GM12891 (cell line): ENCODE measurements at regions not wholly inside any gene's neighbourhood (a gene's known extent, or its start where the extent isn't known, plus 50 kb on each side); places are given as distances from the start of the nearest gene placed in this dataset.

Experiments
- POLR2A ChIP-seq: IDR thresholded peaks from 2 replicates; pipeline ENCODE4 v1.6.1; 2011; ENCODE audit warnings: low read depth, low read length, control low read depth
- POLR2AphosphoS5 ChIP-seq: IDR thresholded peaks from 2 replicates; pipeline ENCODE4 v1.6.1; 2011; ENCODE audit warnings: low read depth, low read length, control low read depth

DNA sequence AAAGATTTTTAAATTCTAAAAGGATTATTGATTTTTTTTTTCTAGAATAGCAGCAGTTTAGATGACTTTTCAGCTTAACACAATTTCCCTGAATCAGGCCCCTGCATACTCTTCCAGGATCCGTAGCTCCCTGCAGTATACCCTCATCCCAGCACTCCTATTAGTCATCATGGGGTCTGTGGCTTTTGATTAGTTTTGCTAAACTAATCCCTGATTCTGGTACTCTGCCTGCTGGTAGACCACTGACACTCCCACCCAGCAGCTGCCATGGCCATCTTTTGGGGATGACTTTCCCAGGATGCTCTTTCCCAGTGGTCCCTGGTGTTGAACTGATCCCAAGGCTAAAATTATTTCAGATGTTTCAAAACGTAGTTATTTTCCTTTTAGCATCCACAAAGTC lies 802.0 kb downstream of the RAPGEF2 start:
- TF ChIP-seq POLR2AphosphoS5, result no peak
- no peak for TF ChIP-seq POLR2A
